Activated CD4-positive, alpha-beta memory T cell treated with anti-CD3 and anti-CD28 coated beads, Interleukin-2, amount 10 ng/mL, durations not matched to agents 7 days and 5 days (primary cell): ENCODE measurements at regions not wholly inside any gene's neighbourhood (a gene's known extent, or its start where the extent isn't known, plus 50 kb on each side); places are given as distances from the start of the nearest gene placed in this dataset.

Experiments
- CTCF ChIA-PET: fragments of 350-600 bp; sonication (Branson Sonifier 250); formaldehyde crosslinking; loops from one replicate; lab custom pipeline; 2021; ENCODE audit warnings: antibody characterized with exemption, inconsistent platforms; lab: Charles Lee
- POLR2A ChIA-PET: fragments of 350-600 bp; sonication (Branson Sonifier 250); formaldehyde crosslinking; loops from one replicate; lab custom pipeline; 2021; ENCODE audit warnings: antibody characterized with exemption; lab: Charles Lee
- DNase-seq: peaks from one replicate; pipeline ENCODE4 v3.0.0-alpha.2; 2020
- H3K27ac Mint-ChIP-seq: one replicate; pipeline ENCODE4 v1.8.0; 2021; ENCODE audit warnings: mild to moderate bottlenecking, mixed read lengths
- H3K27me3 Mint-ChIP-seq: one replicate; pipeline ENCODE4 v1.8.0; 2021; ENCODE audit warnings: mixed read lengths
- H3K36me3 Mint-ChIP-seq: one replicate; pipeline ENCODE4 v1.8.0; 2021; ENCODE audit warnings: low read depth, mixed read lengths
- H3K4me1 Mint-ChIP-seq: one replicate; pipeline ENCODE4 v1.8.0; 2021; ENCODE audit warnings: mixed read lengths
- H3K4me3 Mint-ChIP-seq: one replicate; pipeline ENCODE4 v1.8.0; 2021; ENCODE audit warnings: mild to moderate bottlenecking, mixed read lengths
- H3K9me3 Mint-ChIP-seq: one replicate; pipeline ENCODE4 v1.8.0; 2021; ENCODE audit warnings: mixed read lengths

GRCh38 chr17:5700745-5701144 lies 116.4 kb upstream of the NLRP1 start:
- Mint-ChIP-seq H3K4me3 (no peak overlapping the region), H3K27ac (no peak overlapping the region), H3K4me1 (no peaks in the 10 kb centered on the region), H3K9me3 (no peaks in the 10 kb centered on the region), H3K36me3 (no peaks in the 10 kb centered on the region), H3K27me3 (peaks cover 13% of the 10 kb centered on the region)
- POLR2A ChIA-PET = no interaction called here
- CTCF ChIA-PET = no interaction called here
- DNase-seq = no peak

GRCh38 chr17:5701381-5701780 lies 117.1 kb upstream of the NLRP1 start:
- POLR2A ChIA-PET = no interaction called here
- DNase-seq = no peak
- Mint-ChIP-seq H3K27me3 (peaks cover 13% of the 10 kb centered on the region), H3K4me3 (no peak overlapping the region), H3K36me3 (no peaks in the 10 kb centered on the region), H3K9me3 (no peaks in the 10 kb centered on the region), H3K4me1 (no peaks in the 10 kb centered on the region), H3K27ac (no peak overlapping the region)
- CTCF ChIA-PET = no interaction called here

- H3K36me3 Mint-ChIP-seq = no peaks in the 10 kb centered on the region
- H3K9me3 Mint-ChIP-seq = no peaks in the 10 kb centered on the region
- POLR2A ChIA-PET = no interaction called here
- peaks cover 13% of the 10 kb centered on the region for H3K27me3 Mint-ChIP-seq
- CTCF ChIA-PET = no interaction called here
- no peak for DNase-seq
- no peaks in the 10 kb centered on the region for H3K4me1 Mint-ChIP-seq
- no peak overlapping the region for H3K27ac Mint-ChIP-seq
- no peak overlapping the region for H3K4me3 Mint-ChIP-seq
These were observed 118.7 kb upstream of the NLRP1 start for GRCh38 chr17:5702951-5703510.

- ChIA-PET CTCF (no interaction called here), POLR2A (no interaction called here)
- H3K4me1 Mint-ChIP-seq = no peaks in the 10 kb centered on the region
- no peak overlapping the region for H3K4me3 Mint-ChIP-seq
- H3K27ac Mint-ChIP-seq = no peak overlapping the region
- H3K27me3 Mint-ChIP-seq = peaks cover 13% of the 10 kb centered on the region
- DNase-seq = no peak
- H3K36me3 Mint-ChIP-seq = no peaks in the 10 kb centered on the region
- H3K9me3 Mint-ChIP-seq = peaks cover 6% of the 10 kb centered on the region
These were observed 119.4 kb upstream of the NLRP1 start for GRCh38 chr17:5703736-5704135.

- H3K36me3 Mint-ChIP-seq = no peaks in the 10 kb centered on the region
- H3K9me3 Mint-ChIP-seq = peaks cover 6% of the 10 kb centered on the region
- no peak for DNase-seq
- no peak overlapping the region for H3K27ac Mint-ChIP-seq
- H3K4me1 Mint-ChIP-seq = no peaks in the 10 kb centered on the region
- ChIA-PET CTCF (interaction anchor here (0.9 to 3.3 kb wide), 6 partner anchors 9 to 186 kb away, joined by 3 to 18 read pairs (median 6); no protein-coding TSS in a partner anchor), POLR2A (no interaction called here)
- no peak overlapping the region for H3K4me3 Mint-ChIP-seq
- peaks cover 18% of the 10 kb centered on the region for H3K27me3 Mint-ChIP-seq
These were observed 121.0 kb upstream of the NLRP1 start for GRCh38 chr17:5705081-5705875.

GRCh38 chr17:5705876-5706576 lies 121.7 kb upstream of the NLRP1 start:
- Mint-ChIP-seq H3K4me1 (no peaks in the 10 kb centered on the region), H3K36me3 (no peaks in the 10 kb centered on the region), H3K27ac (no peak overlapping the region), H3K9me3 (peaks cover 6% of the 10 kb centered on the region), H3K27me3 (peaks cover 18% of the 10 kb centered on the region), H3K4me3 (no peak overlapping the region)
- ChIA-PET POLR2A (interaction anchor here (0.9 kb wide), 1 partner anchor 219 kb away, joined by 3 read pairs; no protein-coding TSS in a partner anchor), CTCF (interaction anchor here (0.7 to 3.3 kb wide), 10 partner anchors 10 to 713 kb away, joined by 3 to 18 read pairs (median 4); no protein-coding TSS in a partner anchor)
- DNase-seq = no peak

GRCh38 chr17:5706577-5707210 lies 122.4 kb upstream of the NLRP1 start:
- peaks cover 6% of the 10 kb centered on the region for H3K9me3 Mint-ChIP-seq
- no peak overlapping the region for H3K27ac Mint-ChIP-seq
- no peak overlapping the region for H3K4me3 Mint-ChIP-seq
- no peaks in the 10 kb centered on the region for H3K36me3 Mint-ChIP-seq
- peaks cover 21% of the 10 kb centered on the region for H3K27me3 Mint-ChIP-seq
- DNase-seq = peak; percentile 61
- POLR2A ChIA-PET = interaction anchor here (0.9 kb wide), 2 partner anchors 119 to 220 kb away, joined by 3 to 4 read pairs; no protein-coding TSS in a partner anchor
- no peaks in the 10 kb centered on the region for H3K4me1 Mint-ChIP-seq
- CTCF ChIA-PET = interaction anchor here (0.7 to 3.3 kb wide), 10 partner anchors 10 to 713 kb away, joined by 3 to 18 read pairs (median 4); no protein-coding TSS in a partner anchor

- Mint-ChIP-seq H3K27me3 (peaks cover 22% of the 10 kb centered on the region), H3K9me3 (peaks cover 6% of the 10 kb centered on the region), H3K4me1 (no peaks in the 10 kb centered on the region), H3K36me3 (no peaks in the 10 kb centered on the region), H3K4me3 (no peak overlapping the region), H3K27ac (no peak overlapping the region)
- DNase-seq = no peak
- ChIA-PET CTCF (interaction anchor here (1.2 to 3.3 kb wide), 2 partner anchors 115 to 120 kb away, joined by 5 to 18 read pairs; no protein-coding TSS in a partner anchor), POLR2A (no interaction called here)
These were observed 123.2 kb upstream of the NLRP1 start for GRCh38 chr17:5707482-5707881.

- H3K4me3 Mint-ChIP-seq = no peak overlapping the region
- ChIA-PET CTCF (interaction anchor here (1.2 to 3.3 kb wide), 2 partner anchors 116 to 121 kb away, joined by 5 to 18 read pairs; no protein-coding TSS in a partner anchor), POLR2A (no interaction called here)
- no peaks in the 10 kb centered on the region for H3K4me1 Mint-ChIP-seq
- no peak for DNase-seq
- H3K9me3 Mint-ChIP-seq = peaks cover 6% of the 10 kb centered on the region
- H3K27ac Mint-ChIP-seq = no peak overlapping the region
- H3K27me3 Mint-ChIP-seq = peaks cover 26% of the 10 kb centered on the region
- H3K36me3 Mint-ChIP-seq = no peaks in the 10 kb centered on the region
These were observed 124.0 kb upstream of the NLRP1 start for GRCh38 chr17:5708344-5708743.

GRCh38 chr17:5711344-5711743 lies 127.0 kb upstream of the NLRP1 start:
- H3K4me1 Mint-ChIP-seq = no peaks in the 10 kb centered on the region
- H3K9me3 Mint-ChIP-seq = peaks cover 6% of the 10 kb centered on the region
- no peaks in the 10 kb centered on the region for H3K36me3 Mint-ChIP-seq
- peaks cover 26% of the 10 kb centered on the region for H3K27me3 Mint-ChIP-seq
- no peak overlapping the region for H3K4me3 Mint-ChIP-seq
- CTCF ChIA-PET = no interaction called here
- no peak for DNase-seq
- POLR2A ChIA-PET = no interaction called here
- no peak overlapping the region for H3K27ac Mint-ChIP-seq

- ChIA-PET POLR2A (no interaction called here), CTCF (no interaction called here)
- DNase-seq = no peak
- Mint-ChIP-seq H3K27ac (no peak overlapping the region), H3K9me3 (no peaks in the 10 kb centered on the region), H3K4me1 (no peaks in the 10 kb centered on the region), H3K36me3 (no peaks in the 10 kb centered on the region), H3K4me3 (no peak overlapping the region), H3K27me3 (peaks cover 26% of the 10 kb centered on the region)
These were observed 130.7 kb upstream of the NLRP1 start for GRCh38 chr17:5714993-5715392.

- DNase-seq = no peak
- ChIA-PET POLR2A (no interaction called here), CTCF (no interaction called here)
- no peaks in the 10 kb centered on the region for H3K36me3 Mint-ChIP-seq
- H3K27me3 Mint-ChIP-seq = peaks cover 23% of the 10 kb centered on the region
- H3K27ac Mint-ChIP-seq = no peak overlapping the region
- H3K4me3 Mint-ChIP-seq = no peak overlapping the region
- H3K9me3 Mint-ChIP-seq = no peaks in the 10 kb centered on the region
- no peaks in the 10 kb centered on the region for H3K4me1 Mint-ChIP-seq
These were observed 131.2 kb upstream of the NLRP1 start for GRCh38 chr17:5715478-5715877.
